Midbrain (tissue), 1 donor: ENCODE measurements at regions not wholly inside any gene's neighbourhood (a gene's known extent, or its start where the extent isn't known, plus 50 kb on each side); places are given as distances from the start of the nearest gene placed in this dataset.
"Not testable (repeated sequence)": the region's sequence is repeated elsewhere in the genome, so short reads cannot be mapped to it uniquely, and the experiment has no call there.

Experiments used
- DNase-seq: peaks from one replicate; lab custom pipeline; 2025; lab: John Stamatoyannopoulos, UW

GRCh38 chr14:44385906-44386305 lies 121.2 kb downstream of the FSCB start:
- no peak for DNase-seq

GRCh38 chr14:44385296-44385695 lies 121.8 kb downstream of the FSCB start:
- not testable (repeated sequence) for DNase-seq

GRCh38 chr14:44384601-44385293 lies 122.3 kb downstream of the FSCB start:
- DNase-seq: not testable (repeated sequence)

GRCh38 chr14:44384093-44384492 lies 123.0 kb downstream of the FSCB start:
- DNase-seq: no peak

- DNase-seq: no peak
Measured at GRCh38 chr14:44383636-44384035, 123.4 kb downstream of the FSCB start.

- no peak for DNase-seq
Measured at GRCh38 chr14:44379292-44379977, 127.6 kb downstream of the FSCB start.

DNA sequence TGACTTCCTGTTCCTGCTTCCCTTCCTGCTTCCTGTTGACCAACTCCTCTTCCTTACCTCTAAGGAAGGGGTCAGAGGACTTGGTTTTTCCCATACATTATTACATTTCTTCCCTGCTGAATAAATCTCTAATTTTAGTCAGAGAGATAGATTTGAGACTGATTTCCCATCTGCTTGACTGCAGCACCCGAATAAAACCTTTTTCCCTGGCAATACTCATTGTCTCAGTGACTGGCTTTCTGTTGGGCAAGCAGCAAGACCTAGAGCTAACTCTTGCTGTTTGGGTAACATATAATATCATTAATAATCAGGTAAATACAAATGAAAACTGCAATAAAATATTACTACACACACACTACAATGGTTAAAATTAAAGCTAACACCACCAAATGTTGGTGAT lies 132.2 kb downstream of the FSCB start:
- DNase-seq: no peak

- no peak for DNase-seq
Measured at GRCh38 chr14:44372807-44373489, 134.1 kb downstream of the FSCB start.

DNA sequence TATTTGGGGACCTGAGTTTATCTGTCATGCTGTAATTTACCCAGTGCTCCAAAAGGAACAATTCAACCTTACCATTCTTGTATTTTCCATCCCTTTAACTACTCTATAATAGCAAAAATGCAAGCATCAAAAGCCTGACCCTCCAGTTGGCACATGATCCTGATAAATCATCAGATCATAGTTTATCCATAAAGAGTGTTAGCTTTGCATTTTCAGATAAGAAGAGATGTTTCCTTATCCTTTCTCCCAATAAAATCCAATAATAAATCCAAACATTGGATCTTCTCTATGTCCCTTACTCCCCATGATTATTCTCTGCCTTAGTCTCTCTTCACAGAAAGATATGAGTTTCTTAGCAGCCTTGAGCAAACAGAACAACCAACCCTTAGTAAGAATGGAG lies 134.9 kb downstream of the FSCB start:
- DNase-seq: no peak

DNA sequence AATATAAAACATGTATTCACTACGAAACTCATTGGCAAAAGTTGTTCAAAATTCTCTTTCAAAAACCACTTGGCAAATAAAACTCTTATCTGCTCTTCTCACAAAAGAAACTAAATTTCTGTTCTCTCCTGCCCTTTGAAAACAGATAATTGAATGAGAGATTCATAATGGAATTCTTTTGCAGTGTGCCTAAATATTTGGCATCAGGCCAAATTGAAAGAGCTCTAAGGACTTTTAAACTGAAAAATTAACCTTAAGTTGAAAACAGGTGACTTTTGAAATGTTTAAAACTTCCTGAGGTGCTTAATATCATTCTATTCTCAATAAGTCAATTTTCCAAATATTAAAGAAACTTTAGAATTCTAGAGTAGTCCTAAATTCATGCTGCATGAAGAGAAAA lies 136.4 kb downstream of the FSCB start:
- DNase-seq: no peak

DNA sequence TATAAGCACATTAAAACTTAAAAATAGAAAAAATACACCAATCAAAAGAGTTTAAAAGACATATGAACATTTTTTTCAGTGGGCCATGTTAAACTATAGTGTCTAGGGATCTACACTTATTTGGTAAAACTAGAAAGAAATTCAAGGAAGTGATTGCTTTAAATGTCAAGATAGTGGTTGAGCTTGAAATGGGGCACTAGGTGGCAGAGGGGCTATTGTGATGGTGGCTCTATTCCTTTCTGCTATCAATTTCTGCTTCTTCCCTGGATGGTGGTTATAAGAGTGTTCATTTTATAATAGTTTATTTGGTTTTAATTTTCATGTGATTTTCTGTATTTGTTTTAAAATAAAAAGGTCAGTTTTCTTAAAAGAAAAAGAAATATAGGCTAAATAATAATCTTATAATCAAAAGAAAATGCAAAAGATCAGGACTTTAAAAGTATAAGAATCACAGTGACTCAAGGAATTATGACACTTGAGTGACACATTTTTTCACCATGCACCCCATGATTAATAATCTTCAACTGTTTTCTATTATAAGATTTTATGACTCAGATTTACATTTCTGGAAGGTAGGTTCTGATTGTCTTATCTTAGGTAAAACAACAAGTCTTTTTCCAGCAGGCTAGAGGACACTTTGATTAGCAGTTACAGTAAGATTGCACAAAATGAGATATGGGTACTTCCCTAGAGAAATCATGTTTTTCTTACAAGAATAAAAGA lies 137.5 kb downstream of the FSCB start:
- DNase-seq: no peak

- DNase-seq: no peak
Measured at GRCh38 chr14:44361083-44361482, 146.0 kb downstream of the FSCB start.

GRCh38 chr14:44353805-44354204 lies 153.3 kb downstream of the FSCB start:
- DNase-seq: no peak

- DNase-seq: no peak
Measured at GRCh38 chr14:44352201-44352600, 154.9 kb downstream of the FSCB start.

GRCh38 chr14:44347316-44347715 lies 159.8 kb downstream of the FSCB start:
- no peak for DNase-seq

- no peak for DNase-seq
Measured at GRCh38 chr14:44341116-44341515, 166.0 kb downstream of the FSCB start.

DNA sequence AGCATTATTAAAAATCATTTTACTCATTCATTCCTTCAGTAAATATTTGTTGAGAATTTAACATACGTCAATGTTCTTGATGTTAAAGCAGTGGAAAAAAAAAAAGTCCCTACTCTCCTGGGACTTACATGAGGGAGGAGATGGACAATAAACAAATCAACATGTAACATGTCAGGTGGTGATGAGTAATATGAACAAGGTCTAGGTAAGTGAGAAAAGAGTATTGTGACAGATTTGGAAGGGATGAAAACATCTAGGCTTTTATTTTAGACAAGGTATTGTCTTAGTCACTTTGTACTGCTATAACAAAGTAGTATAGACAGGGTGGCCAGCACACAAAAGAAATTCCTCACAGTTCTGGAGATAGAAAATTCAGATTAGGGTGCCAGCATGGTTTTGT lies 167.2 kb downstream of the FSCB start:
- no peak for DNase-seq

GRCh38 chr14:44339231-44339630 lies 167.9 kb downstream of the FSCB start:
- no peak for DNase-seq

DNA sequence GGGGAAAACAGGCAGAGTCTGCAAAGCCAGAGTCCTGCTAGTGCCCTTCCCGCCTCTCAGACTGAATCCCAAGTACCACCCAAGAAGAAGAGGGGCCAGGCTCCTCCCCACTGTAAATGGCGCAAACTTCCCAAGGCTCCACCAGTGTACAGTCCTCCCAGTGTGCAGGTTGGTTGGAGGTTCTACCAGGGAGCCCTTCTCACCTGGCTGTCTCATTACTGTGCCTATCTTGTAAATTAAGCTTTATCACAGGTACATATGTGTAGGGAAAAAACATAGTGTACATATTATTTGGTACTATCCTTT lies 189.7 kb downstream of the FSCB start:
- no peak for DNase-seq

GRCh38 chr14:44316647-44317440 lies 190.2 kb downstream of the FSCB start:
- DNase-seq: no peak

- no peak for DNase-seq
Measured at GRCh38 chr14:44309331-44309730, 197.8 kb downstream of the FSCB start.

- DNase-seq: no peak
Measured at GRCh38 chr14:44300916-44301315, 206.2 kb downstream of the FSCB start.
